Stimulated activated CD8-positive, alpha-beta memory T cell treated with anti-CD3 and anti-CD28 coated beads, Interleukin-4, amount 100 ng/mL, for 48 hours (primary cell): ENCODE measurements at regions not wholly inside any gene's neighbourhood (a gene's known extent, or its start where the extent isn't known, plus 50 kb on each side); places are given as distances from the start of the nearest gene placed in this dataset.

Source experiments
- DNase-seq: peaks from one replicate; pipeline ENCODE4 v3.0.0-alpha.2; 2020

- no peak for DNase-seq
Observed at GRCh38 chr16:55179852-55180585, 144.0 kb upstream of the IRX6 start.

- DNase-seq: no peak
Observed at GRCh38 chr16:55184052-55184451, 140.0 kb upstream of the IRX6 start.

GRCh38 chr16:55184619-55185018 lies 139.4 kb upstream of the IRX6 start:
- no peak for DNase-seq

DNA sequence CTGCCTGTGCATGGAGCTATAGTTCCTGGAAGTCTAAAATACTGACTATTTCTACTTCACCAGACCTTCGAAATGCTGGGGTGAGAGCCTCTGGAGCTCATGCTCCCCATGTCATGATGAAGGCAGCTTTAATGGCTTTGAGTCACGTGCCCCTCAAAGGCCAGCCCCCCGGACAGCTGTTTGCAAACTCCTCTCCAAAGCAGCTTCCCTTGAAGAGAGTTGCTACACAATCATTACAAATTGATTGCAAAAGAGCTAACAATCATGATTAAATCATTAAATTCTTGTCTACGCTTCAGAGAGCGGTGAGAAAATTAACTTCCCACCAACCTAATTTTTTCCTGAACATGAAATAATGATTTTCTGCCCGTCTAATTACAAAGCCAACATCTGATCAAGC lies 134.8 kb upstream of the IRX6 start:
- no peak for DNase-seq

GRCh38 chr16:55189682-55190636 lies 134.0 kb upstream of the IRX6 start:
- DNase-seq: no peak

GRCh38 chr16:55192734-55193133 lies 131.3 kb upstream of the IRX6 start:
- DNase-seq: no peak

DNA sequence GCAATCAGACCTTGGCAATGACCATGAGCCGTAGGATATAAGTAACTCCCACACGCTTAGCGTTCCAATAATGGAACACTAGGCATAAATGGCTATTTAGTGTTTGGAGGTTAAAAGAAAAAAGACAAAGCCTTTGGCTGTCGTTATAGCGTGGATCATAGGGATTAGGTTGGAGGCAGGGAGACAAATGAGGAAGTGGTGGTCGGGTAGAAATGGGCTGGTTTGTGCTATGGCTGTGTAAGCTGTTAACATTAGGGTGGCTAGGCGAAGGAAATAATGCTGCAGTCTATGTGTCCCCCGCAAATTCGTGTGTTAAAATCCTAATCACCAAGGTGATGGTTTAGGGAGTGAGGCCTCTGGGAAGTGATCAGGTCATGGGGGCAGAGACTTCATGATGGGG lies 120.4 kb upstream of the IRX6 start:
- no peak for DNase-seq

- DNase-seq: no peak
Observed at GRCh38 chr16:55204069-55204468, 119.9 kb upstream of the IRX6 start.

DNA sequence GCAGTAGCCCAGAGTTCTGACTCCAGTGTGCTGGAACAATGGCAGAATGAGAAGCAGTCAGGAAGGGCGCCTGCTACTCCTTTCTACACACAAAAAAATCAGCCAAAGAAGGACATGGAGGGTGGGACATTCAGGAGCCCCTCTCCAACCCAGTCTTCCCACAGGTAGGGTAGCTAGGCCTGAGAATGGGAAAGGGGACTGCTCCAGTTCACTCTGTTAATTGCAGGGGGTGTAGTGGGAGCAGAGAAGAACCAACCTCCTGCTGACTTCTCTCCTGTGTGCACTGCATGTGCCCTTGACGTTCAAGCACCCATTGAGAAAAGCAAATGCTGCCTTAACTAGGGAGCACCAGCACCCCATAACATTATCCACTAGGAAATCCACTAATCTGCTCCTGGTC lies 119.1 kb upstream of the IRX6 start:
- DNase-seq: no peak

GRCh38 chr16:55207693-55208428 lies 116.1 kb upstream of the IRX6 start:
- no peak for DNase-seq

- DNase-seq: no peak
Observed at GRCh38 chr16:55209626-55210025, 114.4 kb upstream of the IRX6 start.

DNA sequence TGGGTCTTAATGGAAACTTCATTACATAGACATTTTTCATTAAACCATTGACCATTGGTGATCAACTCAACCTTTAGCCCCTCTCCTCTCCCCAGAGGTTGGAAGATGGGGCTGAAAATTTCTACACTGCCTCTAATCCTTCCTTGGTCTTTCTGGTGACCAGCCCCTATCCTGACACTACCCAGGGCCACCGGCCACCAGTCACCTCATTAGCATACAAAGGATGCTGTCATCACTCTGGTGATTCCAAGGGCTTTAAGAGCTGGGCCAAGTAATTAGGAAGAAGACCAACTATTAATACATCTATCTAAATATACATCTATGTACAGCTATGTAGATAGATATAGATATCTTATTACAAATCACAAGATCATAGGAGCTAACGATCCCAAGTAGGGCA lies 111.2 kb upstream of the IRX6 start:
- DNase-seq: no peak

DNA sequence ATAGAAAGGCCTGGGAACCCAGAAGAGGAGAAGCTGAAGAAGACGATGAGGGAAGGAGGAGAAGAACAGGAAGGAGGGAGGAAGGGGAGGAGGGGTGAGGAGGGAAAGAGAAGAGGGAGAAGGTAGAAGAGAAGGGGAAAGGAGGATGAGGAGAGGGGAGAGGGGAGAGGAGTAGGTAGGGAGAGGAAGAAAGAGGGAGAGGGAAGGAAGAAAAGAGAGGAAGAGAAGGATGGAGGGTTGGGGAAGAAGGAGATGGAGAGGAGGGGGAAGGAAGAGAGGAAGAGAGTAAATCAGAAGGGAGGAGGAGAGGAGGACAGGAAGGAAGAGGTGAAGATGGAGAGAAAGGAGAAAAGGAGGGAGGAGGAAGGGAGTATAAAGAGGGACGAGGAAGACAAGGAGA lies 109.6 kb upstream of the IRX6 start:
- no peak for DNase-seq

GRCh38 chr16:55214974-55215494 lies 109.0 kb upstream of the IRX6 start:
- no peak for DNase-seq

DNA sequence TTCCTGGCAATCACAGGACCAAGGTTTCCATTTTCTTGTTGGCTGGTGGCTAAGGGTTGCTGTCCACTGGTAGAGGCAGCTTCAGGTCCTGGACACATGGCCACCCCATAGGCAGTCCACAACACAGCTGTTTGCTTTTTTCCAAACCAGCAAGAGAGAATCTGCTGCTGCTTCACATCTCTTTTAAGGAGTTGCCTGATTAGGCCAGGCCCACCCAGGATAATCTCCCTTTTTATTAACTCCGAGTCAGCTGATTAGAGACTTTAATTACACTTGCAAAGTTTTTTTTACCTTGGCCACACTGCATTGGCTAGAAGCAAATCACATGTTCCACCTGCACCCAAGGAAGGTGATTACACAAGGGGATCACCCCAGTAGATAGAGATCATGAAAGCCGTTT lies 106.6 kb upstream of the IRX6 start:
- DNase-seq: no peak

- no peak for DNase-seq
Observed at GRCh38 chr16:55221836-55222235, 102.2 kb upstream of the IRX6 start.

- no peak for DNase-seq
Observed at GRCh38 chr16:55222486-55222885, 101.5 kb upstream of the IRX6 start.

DNA sequence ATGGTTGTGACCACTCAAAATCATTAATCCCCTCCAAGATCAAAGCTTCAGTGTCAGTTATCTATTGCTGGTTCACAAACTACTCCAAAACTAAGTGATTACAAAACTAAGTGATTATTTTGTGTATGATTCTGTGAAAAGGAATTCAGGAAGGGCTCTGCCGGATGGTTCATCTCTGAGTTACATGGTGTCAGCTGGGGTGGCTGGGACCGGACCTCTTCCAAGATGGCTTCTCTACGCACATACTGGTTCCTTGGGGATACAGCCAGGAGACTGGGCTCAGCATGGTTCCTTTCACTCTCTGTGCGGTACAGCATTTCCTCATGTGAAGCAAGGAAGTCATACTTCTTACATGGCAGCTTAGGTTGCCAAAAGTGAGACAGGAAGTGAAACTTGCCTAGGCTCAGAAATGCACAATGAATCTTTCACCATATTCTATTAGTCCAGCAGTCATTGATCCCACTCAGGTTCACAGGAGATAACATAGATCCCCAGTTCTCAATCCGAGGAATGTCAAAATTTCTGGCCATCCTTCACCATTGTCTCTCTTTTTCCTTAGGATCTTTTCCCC lies 97.9 kb upstream of the IRX6 start:
- DNase-seq: no peak

DNA sequence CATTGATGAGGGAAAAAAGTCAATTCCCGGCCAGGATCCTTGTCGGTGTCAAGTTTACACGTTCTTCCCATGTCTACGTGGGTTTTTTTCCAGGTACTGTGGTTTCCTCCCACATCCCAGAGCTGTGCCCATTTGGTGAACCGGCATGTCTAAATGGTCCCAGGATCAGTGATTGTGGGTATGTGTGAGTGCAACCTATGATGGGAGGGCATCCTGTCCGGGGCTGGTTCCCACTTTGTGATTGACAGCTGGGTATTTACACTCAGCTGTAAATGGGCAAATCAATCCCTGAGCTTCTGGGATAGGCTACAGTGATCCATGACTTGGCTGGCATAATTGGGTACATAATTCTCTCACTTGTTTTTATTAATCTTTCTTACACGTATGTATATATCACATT lies 91.2 kb upstream of the IRX6 start:
- no peak for DNase-seq

GRCh38 chr16:55233464-55233863 lies 90.5 kb upstream of the IRX6 start:
- DNase-seq: no peak

DNA sequence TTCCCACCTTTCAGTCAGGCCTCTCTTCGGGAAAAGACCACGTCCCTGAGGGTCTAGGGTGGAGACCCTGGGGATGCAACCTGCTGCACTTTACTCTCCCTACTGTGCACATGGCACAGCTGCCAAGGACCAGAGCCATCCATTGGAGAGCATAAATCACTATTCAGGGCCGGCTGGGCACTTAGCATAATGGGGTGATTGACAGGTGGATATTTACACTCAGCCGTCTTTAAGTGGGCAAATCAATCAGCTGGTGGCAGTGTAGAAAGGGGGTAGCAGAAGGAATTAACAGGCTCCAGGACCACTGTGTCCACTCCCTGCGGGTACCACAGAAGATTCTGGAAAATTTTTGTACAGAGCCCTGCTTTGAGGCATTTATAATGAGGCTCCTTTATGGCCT lies 87.3 kb upstream of the IRX6 start:
- no peak for DNase-seq

DNA sequence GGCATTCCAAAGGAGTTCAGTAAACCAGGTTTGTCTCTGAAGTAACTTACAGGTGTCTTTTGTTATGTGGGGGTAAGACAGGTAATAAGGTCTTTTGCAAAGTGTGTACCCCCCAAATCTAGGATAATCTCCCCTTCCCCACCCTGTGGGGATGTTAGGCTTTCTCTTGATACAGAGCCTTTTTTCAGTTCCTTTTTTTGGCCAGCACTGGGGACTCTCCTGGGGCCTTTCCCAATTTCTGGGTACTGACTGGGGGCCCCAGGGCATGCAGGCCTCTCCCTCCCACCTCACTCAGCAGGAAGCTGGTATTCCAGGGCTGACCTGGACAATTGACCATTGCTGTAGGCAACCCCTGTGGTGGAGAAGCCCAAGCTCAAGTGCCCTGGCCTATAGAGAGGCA lies 84.3 kb upstream of the IRX6 start:
- no peak for DNase-seq

DNA sequence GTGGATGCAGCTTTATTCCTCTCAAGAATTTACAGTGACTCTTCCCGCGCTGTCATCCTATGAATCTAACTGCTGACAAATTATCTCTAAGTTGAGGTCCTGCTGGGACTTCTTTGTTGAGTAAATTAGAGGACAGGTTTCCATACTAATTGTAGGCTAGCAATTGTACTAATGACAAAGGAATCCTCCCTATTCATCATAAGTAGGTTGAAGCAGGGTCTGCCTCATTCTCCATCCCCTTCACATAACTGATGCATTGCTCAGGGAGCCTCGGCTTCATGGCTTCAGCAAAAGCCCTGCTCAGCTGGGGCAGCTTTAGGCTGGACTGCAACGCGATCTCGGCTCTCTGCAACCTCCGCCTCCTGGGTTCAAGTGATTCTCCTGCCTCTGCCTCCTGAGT lies 83.1 kb upstream of the IRX6 start:
- DNase-seq: no peak
